ENCODE measurements at regions not wholly inside any gene's neighbourhood (a gene's known extent, or its start where the extent isn't known, plus 50 kb on each side); places are given as distances from the start of the nearest gene placed in this dataset.

DNA sequence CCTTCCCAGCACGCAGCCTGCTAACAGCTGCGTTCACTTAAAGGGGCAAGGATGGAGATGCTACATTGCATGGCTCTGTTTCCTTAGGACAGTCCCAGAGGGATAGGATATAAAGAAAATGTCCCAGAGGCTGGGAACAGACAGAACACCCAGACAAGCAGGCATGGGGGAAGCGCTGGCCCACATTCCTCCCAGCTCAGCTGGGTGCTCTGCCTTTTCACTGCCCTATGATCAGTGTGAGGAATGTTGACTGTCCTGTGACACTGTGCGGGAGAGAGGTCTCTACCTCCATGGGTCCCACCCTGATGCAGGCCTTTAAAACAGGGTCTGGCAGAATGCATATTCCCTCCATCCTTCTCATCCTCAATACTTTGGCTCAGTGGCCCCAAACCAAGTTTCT is 459.4 kb upstream of the DMAC1 start:
- BruUV-seq (replicated peaks), result no TSS peak
- CTCF ChIA-PET, result no interaction called here
- no peak for DNase-seq (ENCODE audit: low read depth, low spot score)
- H3K36me3 ChIP-seq (ENCODE audit: control insufficient read depth, insufficient read depth, low read length), result no peaks in the 10 kb centered on the region
- no peak overlapping the region for H3K4me3 ChIP-seq (ENCODE audit: low read depth in 2 of 2, low read length in 2 of 2)
- in situ Hi-C loops (cut with HindIII; ENCODE audit: low pct_unique_long_range_greater_than_20kb, low sequenced_read_pairs), result no loop called here
- intact Hi-C loops (cut with micrococcal nuclease; ENCODE audit: unreplicated experiment), result no loop called here
- H3K27me3 ChIP-seq (ENCODE audit: control insufficient read depth, insufficient read depth, low read length), result no peaks in the 10 kb centered on the region
- POLR2A ChIA-PET, result no interaction called here
- no peaks in the 10 kb centered on the region for H3K9me3 ChIP-seq (ENCODE audit: control insufficient read depth, insufficient read depth, low read depth, low read length)
- ATAC-seq, result no peak
- TF ChIP-seq, protein P1, sequence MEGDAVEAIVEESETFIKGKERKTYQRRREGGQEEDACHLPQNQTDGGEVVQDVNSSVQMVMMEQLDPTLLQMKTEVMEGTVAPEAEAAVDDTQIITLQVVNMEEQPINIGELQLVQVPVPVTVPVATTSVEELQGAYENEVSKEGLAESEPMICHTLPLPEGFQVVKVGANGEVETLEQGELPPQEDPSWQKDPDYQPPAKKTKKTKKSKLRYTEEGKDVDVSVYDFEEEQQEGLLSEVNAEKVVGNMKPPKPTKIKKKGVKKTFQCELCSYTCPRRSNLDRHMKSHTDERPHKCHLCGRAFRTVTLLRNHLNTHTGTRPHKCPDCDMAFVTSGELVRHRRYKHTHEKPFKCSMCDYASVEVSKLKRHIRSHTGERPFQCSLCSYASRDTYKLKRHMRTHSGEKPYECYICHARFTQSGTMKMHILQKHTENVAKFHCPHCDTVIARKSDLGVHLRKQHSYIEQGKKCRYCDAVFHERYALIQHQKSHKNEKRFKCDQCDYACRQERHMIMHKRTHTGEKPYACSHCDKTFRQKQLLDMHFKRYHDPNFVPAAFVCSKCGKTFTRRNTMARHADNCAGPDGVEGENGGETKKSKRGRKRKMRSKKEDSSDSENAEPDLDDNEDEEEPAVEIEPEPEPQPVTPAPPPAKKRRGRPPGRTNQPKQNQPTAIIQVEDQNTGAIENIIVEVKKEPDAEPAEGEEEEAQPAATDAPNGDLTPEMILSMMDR (IDR thresholded peaks at IDR 0.05), result no peak
- no peak for TF ChIP-seq POLR2AphosphoS5 (IDR thresholded peaks at IDR 0.05; ENCODE audit: low read depth, low read length)
- TF ChIP-seq, protein P2, sequence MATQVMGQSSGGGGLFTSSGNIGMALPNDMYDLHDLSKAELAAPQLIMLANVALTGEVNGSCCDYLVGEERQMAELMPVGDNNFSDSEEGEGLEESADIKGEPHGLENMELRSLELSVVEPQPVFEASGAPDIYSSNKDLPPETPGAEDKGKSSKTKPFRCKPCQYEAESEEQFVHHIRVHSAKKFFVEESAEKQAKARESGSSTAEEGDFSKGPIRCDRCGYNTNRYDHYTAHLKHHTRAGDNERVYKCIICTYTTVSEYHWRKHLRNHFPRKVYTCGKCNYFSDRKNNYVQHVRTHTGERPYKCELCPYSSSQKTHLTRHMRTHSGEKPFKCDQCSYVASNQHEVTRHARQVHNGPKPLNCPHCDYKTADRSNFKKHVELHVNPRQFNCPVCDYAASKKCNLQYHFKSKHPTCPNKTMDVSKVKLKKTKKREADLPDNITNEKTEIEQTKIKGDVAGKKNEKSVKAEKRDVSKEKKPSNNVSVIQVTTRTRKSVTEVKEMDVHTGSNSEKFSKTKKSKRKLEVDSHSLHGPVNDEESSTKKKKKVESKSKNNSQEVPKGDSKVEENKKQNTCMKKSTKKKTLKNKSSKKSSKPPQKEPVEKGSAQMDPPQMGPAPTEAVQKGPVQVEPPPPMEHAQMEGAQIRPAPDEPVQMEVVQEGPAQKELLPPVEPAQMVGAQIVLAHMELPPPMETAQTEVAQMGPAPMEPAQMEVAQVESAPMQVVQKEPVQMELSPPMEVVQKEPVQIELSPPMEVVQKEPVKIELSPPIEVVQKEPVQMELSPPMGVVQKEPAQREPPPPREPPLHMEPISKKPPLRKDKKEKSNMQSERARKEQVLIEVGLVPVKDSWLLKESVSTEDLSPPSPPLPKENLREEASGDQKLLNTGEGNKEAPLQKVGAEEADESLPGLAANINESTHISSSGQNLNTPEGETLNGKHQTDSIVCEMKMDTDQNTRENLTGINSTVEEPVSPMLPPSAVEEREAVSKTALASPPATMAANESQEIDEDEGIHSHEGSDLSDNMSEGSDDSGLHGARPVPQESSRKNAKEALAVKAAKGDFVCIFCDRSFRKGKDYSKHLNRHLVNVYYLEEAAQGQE (IDR thresholded peaks at IDR 0.05; ENCODE audit: insufficient read depth in 1 of 2, low read depth in 2 of 2, low read length in 1 of 2), result no peak
- TF ChIP-seq SIN3A (IDR thresholded peaks at IDR 0.05; ENCODE audit: borderline replicate concordance, insufficient read depth, low read depth, low read length), result no peak
- no peak for TF ChIP-seq TCF7L2 (IDR thresholded peaks at IDR 0.05; ENCODE audit: low read depth, low read length)
- no peaks in the 10 kb centered on the region for H3K4me1 ChIP-seq (ENCODE audit: control insufficient read depth, insufficient read depth, low read length)
- H3K27ac ChIP-seq (ENCODE audit: low read length), result no peak overlapping the region

DNA sequence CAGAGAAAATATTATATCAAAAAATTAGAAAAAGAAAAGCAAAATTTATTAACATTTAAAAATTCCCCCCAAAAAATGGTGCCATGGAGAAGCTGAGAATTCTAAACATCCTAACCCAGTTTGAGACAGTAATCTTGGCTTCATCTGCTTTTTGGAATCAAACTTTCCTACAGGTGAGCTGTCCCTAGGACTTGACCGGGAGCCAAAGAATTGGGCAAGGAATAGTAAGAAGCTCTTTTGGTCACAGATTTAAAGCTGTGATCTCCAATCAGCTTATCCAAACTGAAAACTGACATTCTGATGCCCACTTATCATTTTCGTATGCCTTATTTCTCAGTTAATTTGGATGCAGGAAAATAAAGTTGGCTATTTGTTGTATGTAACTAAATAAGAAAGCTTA is 457.3 kb upstream of the DMAC1 start:
- Histone ChIP-seq H3K27me3 (ENCODE audit: control insufficient read depth, insufficient read depth, low read length) (no peaks in the 10 kb centered on the region), H3K4me3 (ENCODE audit: low read depth in 2 of 2, low read length in 2 of 2) (no peak overlapping the region), H3K9me3 (ENCODE audit: control insufficient read depth, insufficient read depth, low read depth, low read length) (no peaks in the 10 kb centered on the region), H3K36me3 (ENCODE audit: control insufficient read depth, insufficient read depth, low read length) (no peaks in the 10 kb centered on the region), H3K27ac (ENCODE audit: low read length) (no peak overlapping the region), H3K4me1 (ENCODE audit: control insufficient read depth, insufficient read depth, low read length) (no peaks in the 10 kb centered on the region)
- POLR2A ChIA-PET, result no interaction called here
- DNase-seq (ENCODE audit: low read depth, low spot score), result no peak
- no TSS peak for BruUV-seq (replicated peaks)
- TF ChIP-seq SIN3A (IDR thresholded peaks at IDR 0.05; ENCODE audit: borderline replicate concordance, insufficient read depth, low read depth, low read length), result no peak
- TF ChIP-seq, protein P2 (IDR thresholded peaks at IDR 0.05; ENCODE audit: insufficient read depth in 1 of 2, low read depth in 2 of 2, low read length in 1 of 2), result no peak
- intact Hi-C loops (cut with micrococcal nuclease; ENCODE audit: unreplicated experiment), result no loop called here
- CTCF ChIA-PET, result no interaction called here
- in situ Hi-C loops (cut with HindIII; ENCODE audit: low pct_unique_long_range_greater_than_20kb, low sequenced_read_pairs), result no loop called here
- ATAC-seq, result no peak

Data from Panc1 (cell line).